HPDE6-E6E7 (cell line): ENCODE measurements at regions not wholly inside any gene's neighbourhood (a gene's known extent, or its start where the extent isn't known, plus 50 kb on each side); places are given as distances from the start of the nearest gene placed in this dataset.

Source experiments
- DNase-seq: peaks from one replicate; pipeline ENCODE4 v3.0.0; 2011; ENCODE audit warnings: missing footprints; ENCODE audit errors: extremely low spot score

- no peak for DNase-seq
Observed at GRCh38 chr2:861655-862354, 88.8 kb upstream of the SNTG2 start.

GRCh38 chr2:860259-860855, 90.3 kb upstream of the SNTG2 start:
- no peak for DNase-seq

GRCh38 chr2:858646-859045, 92.0 kb upstream of the SNTG2 start:
- no peak for DNase-seq

GRCh38 chr2:857937-858336, 92.7 kb upstream of the SNTG2 start:
- DNase-seq, result no peak

- DNase-seq, result no peak
Observed at GRCh38 chr2:857081-857480, 93.6 kb upstream of the SNTG2 start.

- DNase-seq, result no peak
Observed at GRCh38 chr2:856456-856855, 94.2 kb upstream of the SNTG2 start.

- DNase-seq, result no peak
Observed at GRCh38 chr2:856041-856440, 94.6 kb upstream of the SNTG2 start.

GRCh38 chr2:855177-855576, 95.5 kb upstream of the SNTG2 start:
- DNase-seq, result no peak

GRCh38 chr2:854460-854859, 96.2 kb upstream of the SNTG2 start:
- DNase-seq, result no peak

GRCh38 chr2:853203-853870, 97.3 kb upstream of the SNTG2 start:
- DNase-seq, result no peak

GRCh38 chr2:852168-852567, 98.5 kb upstream of the SNTG2 start:
- DNase-seq, result no peak

- DNase-seq, result no peak
Observed at GRCh38 chr2:851680-852079, 99.0 kb upstream of the SNTG2 start.

- no peak for DNase-seq
Observed at GRCh38 chr2:851078-851477, 99.6 kb upstream of the SNTG2 start.

GRCh38 chr2:850429-850828, 100.2 kb upstream of the SNTG2 start:
- DNase-seq, result no peak

- DNase-seq, result no peak
Observed at GRCh38 chr2:848099-848498, 102.5 kb upstream of the SNTG2 start.

- no peak for DNase-seq
Observed at GRCh38 chr2:847669-848068, 103.0 kb upstream of the SNTG2 start.

- no peak for DNase-seq
Observed at GRCh38 chr2:844715-845114, 105.9 kb upstream of the SNTG2 start.

- no peak for DNase-seq
Observed at GRCh38 chr2:842151-842803, 108.4 kb upstream of the SNTG2 start.

- DNase-seq, result no peak
Observed at GRCh38 chr2:841036-841435, 109.6 kb upstream of the SNTG2 start.

GRCh38 chr2:834233-834632, 116.4 kb upstream of the SNTG2 start:
- no peak for DNase-seq

- DNase-seq, result no peak
Observed at GRCh38 chr2:833180-833579, 117.5 kb upstream of the SNTG2 start.

- no peak for DNase-seq
Observed at GRCh38 chr2:832635-833034, 118.0 kb upstream of the SNTG2 start.

- no peak for DNase-seq
Observed at GRCh38 chr2:831622-832021, 119.0 kb upstream of the SNTG2 start.
